ENCODE measurements at regions not wholly inside any gene's neighbourhood (a gene's known extent, or its start where the extent isn't known, plus 50 kb on each side); places are given as distances from the start of the nearest gene placed in this dataset.

DNA sequence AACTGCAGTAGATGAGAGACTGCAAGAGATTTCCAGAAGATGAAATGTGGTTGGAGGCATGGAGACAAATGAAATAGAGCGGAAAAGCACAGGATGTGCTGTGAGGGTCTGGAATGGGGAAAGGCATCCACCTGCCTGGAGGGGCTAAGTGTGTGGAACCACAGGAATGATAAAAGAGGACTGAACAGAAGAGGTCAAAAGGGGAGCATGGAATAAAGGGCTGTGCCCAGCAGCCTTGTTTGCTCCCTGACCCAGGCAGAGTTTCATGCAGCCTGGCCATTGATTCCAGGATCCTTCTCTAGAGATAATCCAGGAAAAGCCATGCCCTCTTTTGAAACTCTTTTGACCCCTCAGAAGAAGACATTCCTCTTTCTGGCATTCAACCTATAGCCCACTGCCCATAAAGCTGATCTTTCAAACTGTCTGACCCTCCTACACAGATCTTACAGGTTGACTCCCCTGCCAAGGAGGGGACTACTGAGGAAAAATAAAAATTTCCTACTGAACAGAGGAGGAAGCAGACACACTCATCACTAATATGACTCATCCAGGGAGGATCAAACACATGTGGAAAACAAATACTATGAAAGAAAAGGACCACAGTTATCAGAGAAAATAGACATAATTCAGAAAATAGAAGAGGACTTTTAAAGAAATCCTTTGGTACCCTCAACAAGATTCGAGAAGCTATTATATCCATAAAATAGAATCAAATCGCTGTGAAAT lies 273.5 kb upstream of the PCSK5 start:
- H3K9me3 ChIP-seq: no peaks in the 10 kb centered on the region
- no peaks in the 10 kb centered on the region for H3K4me1 ChIP-seq
- no TSS peak for BruUV-seq (replicated peaks)
- H3K4me3 Mint-ChIP-seq (ENCODE audit: unreplicated experiment): no peak overlapping the region
- no peak for DNase-seq
- H3K27me3 Mint-ChIP-seq (ENCODE audit: insufficient read depth, unreplicated experiment): no peaks in the 10 kb centered on the region
- no peaks in the 10 kb centered on the region for H3K36me3 Mint-ChIP-seq (ENCODE audit: insufficient read depth, unreplicated experiment)
- no peaks in the 10 kb centered on the region for H3K27me3 ChIP-seq (replicated peaks; ENCODE audit: control insufficient read depth, insufficient read depth, low read length)
- no peak overlapping the region for H3K4me3 ChIP-seq (ENCODE audit: low read depth, low read length)
- no peak for TF ChIP-seq CTCF (IDR thresholded peaks at IDR 0.05; ENCODE audit: insufficient read depth in 1 of 2, low read depth in 1 of 2, low read length in 1 of 2, severe bottlenecking in 1 of 2, unreplicated experiment in 1 of 2)
- POLR2A ChIA-PET: no interaction called here
- H3K4me1 Mint-ChIP-seq (ENCODE audit: low read depth, unreplicated experiment): peaks cover 4% of the 10 kb centered on the region
- CTCF ChIA-PET: no interaction called here
- no peak overlapping the region for H3K27ac Mint-ChIP-seq (ENCODE audit: unreplicated experiment)
- H3K36me3 ChIP-seq (ENCODE audit: control insufficient read depth, insufficient read depth, low read length): no peaks in the 10 kb centered on the region
- intact Hi-C loops (cut with micrococcal nuclease; ENCODE audit: unreplicated experiment): no loop called here
- no peaks in the 10 kb centered on the region for H3K9me3 Mint-ChIP-seq (ENCODE audit: unreplicated experiment)

DNA sequence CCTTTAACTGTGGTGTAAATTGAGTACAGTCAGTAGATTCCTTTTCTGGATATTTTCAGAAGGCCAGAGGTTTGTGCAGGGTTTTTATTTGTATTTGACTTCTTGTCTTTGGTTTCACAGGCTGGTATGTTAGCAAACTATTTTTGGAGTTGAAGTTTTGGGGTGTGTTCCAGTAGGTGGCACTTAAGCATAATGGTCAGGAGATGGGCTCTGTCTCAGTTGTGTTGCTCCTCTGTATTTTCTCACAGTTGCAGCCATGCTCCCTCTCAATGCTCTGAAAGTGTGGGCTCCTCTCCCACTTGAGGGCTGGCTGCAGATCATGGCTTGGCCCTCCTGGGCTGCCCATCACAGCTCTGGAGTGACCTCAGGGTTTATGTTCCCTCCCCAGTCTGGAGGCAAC lies 267.0 kb upstream of the PCSK5 start:
- Mint-ChIP-seq H3K9me3 (ENCODE audit: unreplicated experiment) (no peaks in the 10 kb centered on the region), H3K27me3 (ENCODE audit: insufficient read depth, unreplicated experiment) (no peaks in the 10 kb centered on the region), H3K4me3 (ENCODE audit: unreplicated experiment) (no peak overlapping the region), H3K27ac (ENCODE audit: unreplicated experiment) (no peak overlapping the region), H3K4me1 (ENCODE audit: low read depth, unreplicated experiment) (no peaks in the 10 kb centered on the region), H3K36me3 (ENCODE audit: insufficient read depth, unreplicated experiment) (no peaks in the 10 kb centered on the region)
- CTCF ChIA-PET: no interaction called here
- Histone ChIP-seq H3K4me1 (no peaks in the 10 kb centered on the region), H3K9me3 (no peaks in the 10 kb centered on the region), H3K4me3 (ENCODE audit: low read depth, low read length) (no peak overlapping the region), H3K36me3 (ENCODE audit: control insufficient read depth, insufficient read depth, low read length) (no peaks in the 10 kb centered on the region), H3K27me3 (replicated peaks; ENCODE audit: control insufficient read depth, insufficient read depth, low read length) (no peaks in the 10 kb centered on the region)
- no peak for DNase-seq
- BruUV-seq (replicated peaks): no TSS peak
- POLR2A ChIA-PET: no interaction called here
- intact Hi-C loops (cut with micrococcal nuclease; ENCODE audit: unreplicated experiment): no loop called here
- no peak for TF ChIP-seq CTCF (IDR thresholded peaks at IDR 0.05; ENCODE audit: insufficient read depth in 1 of 2, low read depth in 1 of 2, low read length in 1 of 2, severe bottlenecking in 1 of 2, unreplicated experiment in 1 of 2)

GRCh38 chr9:75624998-75625397 lies 265.5 kb upstream of the PCSK5 start:
- no peaks in the 10 kb centered on the region for H3K27me3 ChIP-seq (replicated peaks; ENCODE audit: control insufficient read depth, insufficient read depth, low read length)
- H3K9me3 ChIP-seq: no peaks in the 10 kb centered on the region
- ChIA-PET POLR2A (no interaction called here), CTCF (interaction anchor here (0.5 kb wide), 1 partner anchor 25 kb away, joined by 6 read pairs; no protein-coding TSS in a partner anchor)
- Mint-ChIP-seq H3K4me3 (ENCODE audit: unreplicated experiment) (no peak overlapping the region), H3K27ac (ENCODE audit: unreplicated experiment) (no peak overlapping the region), H3K36me3 (ENCODE audit: insufficient read depth, unreplicated experiment) (no peaks in the 10 kb centered on the region), H3K27me3 (ENCODE audit: insufficient read depth, unreplicated experiment) (no peaks in the 10 kb centered on the region), H3K4me1 (ENCODE audit: low read depth, unreplicated experiment) (no peaks in the 10 kb centered on the region), H3K9me3 (ENCODE audit: unreplicated experiment) (no peaks in the 10 kb centered on the region)
- no peak overlapping the region for H3K4me3 ChIP-seq (ENCODE audit: low read depth, low read length)
- no peaks in the 10 kb centered on the region for H3K4me1 ChIP-seq
- BruUV-seq (replicated peaks): no TSS peak
- H3K36me3 ChIP-seq (ENCODE audit: control insufficient read depth, insufficient read depth, low read length): no peaks in the 10 kb centered on the region
- DNase-seq: no peak
- intact Hi-C loops (cut with micrococcal nuclease; ENCODE audit: unreplicated experiment): no loop called here
- no peak for TF ChIP-seq CTCF (IDR thresholded peaks at IDR 0.05; ENCODE audit: insufficient read depth in 1 of 2, low read depth in 1 of 2, low read length in 1 of 2, severe bottlenecking in 1 of 2, unreplicated experiment in 1 of 2)
